VCaP (cell line): ENCODE measurements at regions not wholly inside any gene's neighbourhood (a gene's known extent, or its start where the extent isn't known, plus 50 kb on each side); places are given as distances from the start of the nearest gene placed in this dataset.

Experiments used
- H3K27ac ChIP-seq: fragments of 450-650 bp; 2 replicates; pipeline ENCODE4 v1.5.1; 2017
- TF ChIP-seq, protein P1 (sequence below): fragments of 450-650 bp; conservative IDR thresholded peaks from 2 replicates; pipeline ENCODE4 v1.5.1; 2017; ENCODE audit warnings: mild to moderate bottlenecking, moderate library complexity

DNA sequence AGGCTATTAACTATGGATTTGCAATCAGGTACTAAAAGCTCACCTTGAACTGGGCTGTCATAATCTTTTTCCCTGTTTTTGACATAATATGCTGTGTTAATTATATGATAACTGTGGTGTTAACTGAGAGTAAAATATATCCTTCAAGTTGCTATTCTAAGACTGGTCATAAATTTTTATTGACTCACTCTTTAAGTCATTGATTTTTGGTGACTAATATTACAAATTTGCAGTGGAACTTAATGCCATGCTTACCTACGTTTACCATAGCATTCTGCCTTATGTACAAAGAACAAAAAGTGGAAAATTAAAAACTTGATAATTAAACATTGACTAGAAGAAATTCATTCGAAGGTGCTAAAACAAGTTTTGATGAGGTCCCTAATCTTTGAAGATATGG is 872.4 kb downstream of the BRINP3 start:
- TF ChIP-seq, protein P1, sequence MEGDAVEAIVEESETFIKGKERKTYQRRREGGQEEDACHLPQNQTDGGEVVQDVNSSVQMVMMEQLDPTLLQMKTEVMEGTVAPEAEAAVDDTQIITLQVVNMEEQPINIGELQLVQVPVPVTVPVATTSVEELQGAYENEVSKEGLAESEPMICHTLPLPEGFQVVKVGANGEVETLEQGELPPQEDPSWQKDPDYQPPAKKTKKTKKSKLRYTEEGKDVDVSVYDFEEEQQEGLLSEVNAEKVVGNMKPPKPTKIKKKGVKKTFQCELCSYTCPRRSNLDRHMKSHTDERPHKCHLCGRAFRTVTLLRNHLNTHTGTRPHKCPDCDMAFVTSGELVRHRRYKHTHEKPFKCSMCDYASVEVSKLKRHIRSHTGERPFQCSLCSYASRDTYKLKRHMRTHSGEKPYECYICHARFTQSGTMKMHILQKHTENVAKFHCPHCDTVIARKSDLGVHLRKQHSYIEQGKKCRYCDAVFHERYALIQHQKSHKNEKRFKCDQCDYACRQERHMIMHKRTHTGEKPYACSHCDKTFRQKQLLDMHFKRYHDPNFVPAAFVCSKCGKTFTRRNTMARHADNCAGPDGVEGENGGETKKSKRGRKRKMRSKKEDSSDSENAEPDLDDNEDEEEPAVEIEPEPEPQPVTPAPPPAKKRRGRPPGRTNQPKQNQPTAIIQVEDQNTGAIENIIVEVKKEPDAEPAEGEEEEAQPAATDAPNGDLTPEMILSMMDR: no peak
- H3K27ac ChIP-seq: no peak overlapping the region

- H3K27ac ChIP-seq: no peak overlapping the region
- TF ChIP-seq, protein P1: no peak
Measured at GRCh38 chr1:189606047-189606446, 871.6 kb downstream of the BRINP3 start.

DNA sequence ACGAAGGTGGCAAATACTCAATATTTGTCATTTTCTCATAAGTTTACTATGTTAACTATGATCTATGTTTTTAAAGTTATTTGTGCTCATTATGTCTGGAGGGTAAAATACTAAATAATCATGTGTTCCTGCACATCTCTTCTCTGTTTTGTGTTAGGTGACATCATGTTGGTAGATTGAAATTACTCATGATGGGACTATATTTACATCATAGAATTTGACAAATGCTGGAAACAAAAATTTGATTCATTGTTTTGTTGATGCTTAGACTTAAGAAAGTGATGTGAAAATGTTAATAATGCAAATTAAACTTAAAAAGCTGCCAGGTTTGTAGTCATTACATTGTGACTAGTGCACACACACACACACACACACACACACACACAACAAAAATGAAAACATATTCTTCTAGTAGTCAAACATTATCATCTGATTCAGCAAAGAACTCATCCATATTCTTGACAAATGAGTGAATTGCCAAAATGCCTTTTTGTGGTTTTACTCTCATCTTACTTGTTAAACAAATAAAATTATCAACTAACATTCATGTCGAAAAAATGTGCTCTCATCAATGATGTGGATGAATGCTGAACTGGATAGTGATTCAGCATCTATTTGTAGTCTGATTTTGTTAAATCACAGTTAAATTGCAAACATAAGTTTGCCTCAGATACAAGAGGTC is 870.7 kb downstream of the BRINP3 start:
- TF ChIP-seq, protein P1: no peak

GRCh38 chr1:189607477-189608096 is 870.1 kb downstream of the BRINP3 start:
- TF ChIP-seq, protein P1: no peak

More for the DNA sequence above, 870.7 kb downstream of the BRINP3 start:
- H3K27ac ChIP-seq: no peak overlapping the region

DNA sequence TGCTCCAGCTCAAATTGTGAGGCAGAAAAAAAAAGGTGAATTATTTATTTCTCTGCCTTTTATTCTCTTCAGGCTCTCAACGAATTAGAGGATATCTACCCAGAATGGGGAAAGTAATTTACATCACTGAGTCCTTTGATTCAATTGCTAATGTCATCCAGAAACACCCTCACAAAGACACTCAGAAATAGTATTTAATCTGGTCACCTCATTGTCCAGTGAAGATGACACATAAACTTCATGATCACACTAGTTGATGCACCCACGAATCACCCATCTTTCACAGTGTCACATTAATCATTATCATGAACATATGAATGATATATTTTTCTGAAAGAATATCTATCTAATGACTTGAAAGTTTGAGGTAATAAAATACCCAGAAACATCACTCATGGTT is 868.5 kb downstream of the BRINP3 start:
- H3K27ac ChIP-seq: no peak overlapping the region
- TF ChIP-seq, protein P1: no peak

More at GRCh38 chr1:189607477-189608096, 870.1 kb downstream of the BRINP3 start:
- no peak overlapping the region for H3K27ac ChIP-seq

DNA sequence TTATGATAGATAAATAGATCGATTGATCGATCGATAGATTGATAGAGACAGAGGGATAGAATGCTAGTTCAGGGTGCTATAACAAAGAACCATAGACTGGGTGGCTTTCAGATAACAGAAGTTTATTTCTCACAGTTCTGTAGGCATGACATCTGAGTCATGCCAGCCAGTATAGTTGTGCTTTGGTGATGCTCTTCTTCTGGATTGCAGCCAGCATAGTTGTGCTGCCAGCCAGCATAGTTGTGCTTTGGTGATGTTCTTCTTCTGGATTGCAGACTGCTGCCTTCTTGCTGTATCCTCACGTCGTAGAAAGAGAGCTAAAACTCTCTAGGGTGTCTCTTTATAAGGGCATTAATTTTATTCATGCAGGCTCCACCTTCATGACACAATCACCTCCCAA is 860.8 kb downstream of the BRINP3 start:
- TF ChIP-seq, protein P1: no peak
- H3K27ac ChIP-seq: no peak overlapping the region

DNA sequence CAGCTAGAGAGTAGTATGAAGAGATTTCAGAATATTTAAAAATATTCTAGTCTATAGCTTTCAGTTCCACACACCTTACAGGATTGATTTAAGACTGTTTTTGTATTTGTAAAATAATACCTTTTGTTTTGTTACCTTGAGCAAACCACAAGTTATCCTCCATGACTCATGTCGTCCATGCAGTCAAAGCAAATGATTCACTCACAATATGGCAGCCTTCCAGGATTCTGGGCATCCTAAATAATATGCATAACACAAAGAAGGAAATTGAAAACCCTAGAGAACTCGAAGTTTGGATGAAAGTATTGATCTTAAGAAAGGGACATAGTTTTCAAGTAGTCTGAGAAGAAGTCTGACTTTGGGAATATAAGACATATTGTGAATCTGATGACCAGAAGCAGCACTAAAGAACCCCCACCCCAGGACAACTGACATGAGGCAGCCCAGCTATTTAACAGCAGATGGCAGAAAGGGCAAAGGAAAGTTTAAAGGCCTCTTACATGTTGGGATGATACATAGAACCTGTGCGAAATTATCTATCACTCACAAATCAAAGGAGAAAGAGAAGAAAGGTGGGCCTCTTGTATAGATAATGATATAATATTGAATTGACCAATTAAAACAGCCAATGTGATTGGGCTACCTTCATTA is 857.9 kb downstream of the BRINP3 start:
- TF ChIP-seq, protein P1: no peak

More for the DNA sequence above, 857.9 kb downstream of the BRINP3 start:
- H3K27ac ChIP-seq: no peak overlapping the region
